Neural progenitor cell (in vitro differentiated cells): ENCODE measurements at regions not wholly inside any gene's neighbourhood (a gene's known extent, or its start where the extent isn't known, plus 50 kb on each side); places are given as distances from the start of the nearest gene placed in this dataset.

Experiments
- CTCF ChIP-seq: fragments of 200-600 bp; sonication (generic); IDR thresholded peaks from 2 replicates; pipeline ENCODE4 v1.5.1; 2017; ENCODE audit warnings: antibody characterized with exemption, mild to moderate bottlenecking
- EZH2 ChIP-seq: fragments of 200-600 bp; sonication (generic); IDR thresholded peaks from 2 replicates; pipeline ENCODE4 v1.6.1; 2017; ENCODE audit warnings: antibody characterized with exemption, mild to moderate bottlenecking, moderate library complexity
- EZH2phosphoT487 ChIP-seq: fragments of 200-600 bp; sonication (generic); IDR thresholded peaks from 2 replicates; pipeline ENCODE4 v1.6.1; 2017; ENCODE audit warnings: antibody characterized with exemption

GRCh38 chr22:49624421-49625177 is 203.1 kb downstream of the BRD1 start:
- TF ChIP-seq CTCF (no peak), EZH2 (no peak), EZH2phosphoT487 (no peak)
